K562 (cell line): ENCODE measurements at regions not wholly inside any gene's neighbourhood (a gene's known extent, or its start where the extent isn't known, plus 50 kb on each side); places are given as distances from the start of the nearest gene placed in this dataset.

Experiments used
- FOXP4 ChIP-seq: sonication (generic); formaldehyde crosslinking; IDR thresholded peaks from 2 replicates; pipeline ENCODE4 v1.8.0; 2022; ENCODE audit warnings: mild to moderate bottlenecking, missing genetic modification reagents, borderline replicate concordance
- JUND ChIP-seq, 2 experiments: IDR thresholded peaks; 2 replicates in 1 of 2; 3 replicates in 1 of 2; pipeline ENCODE4 v1.6.1; 2011; ENCODE audit warnings: borderline replicate concordance in 2 of 2, low read depth in 2 of 2, low read length in 2 of 2, improper control_type of control experiment in 1 of 2, missing biosample characterization in 1 of 2, missing genetic modification characterization in 1 of 2, missing genetic modification reagents in 1 of 2
- MCM7 ChIP-seq, 2 experiments: fragments of 450-650 bp; IDR thresholded peaks; 2 replicates each; pipeline ENCODE4 v1.6.1; 2016 to 2018
- NR0B1 ChIP-seq: fragments of 450-650 bp; IDR thresholded peaks from one replicate; pipeline ENCODE4 v1.6.1; 2018; ENCODE audit warnings: mild to moderate bottlenecking, moderate library complexity; ENCODE audit not compliant: partially characterized antibody
- SREBF1 ChIP-seq: fragments of 150-350 bp; IDR thresholded peaks from 2 replicates; pipeline ENCODE4 v1.6.1; 2014; ENCODE audit warnings: antibody characterized with exemption, low read depth, low read length, borderline replicate concordance
- TF ChIP-seq, protein P1 (sequence below): fragments of 450-650 bp; IDR thresholded peaks from 2 replicates; pipeline ENCODE4 v1.7.0; 2016; ENCODE audit warnings: borderline replicate concordance

DNA sequence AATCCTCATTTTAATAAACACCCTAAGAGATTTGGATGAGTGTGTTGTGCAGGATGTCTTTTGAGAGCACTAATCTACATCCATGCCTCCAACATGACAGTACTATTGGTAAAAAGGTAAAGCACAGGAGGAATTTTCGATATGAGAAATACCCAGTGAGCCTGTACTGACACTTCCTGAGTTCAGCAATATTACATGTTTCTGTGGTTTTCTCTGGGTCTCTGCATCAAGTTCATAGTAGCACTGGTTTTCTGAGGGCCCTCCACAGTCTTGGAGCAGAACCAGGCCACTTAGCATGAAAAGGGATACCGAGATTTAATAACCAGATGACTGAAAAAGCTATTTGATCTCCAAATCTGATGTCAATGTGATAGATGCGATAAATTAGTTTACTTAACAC, 524.1 kb downstream of the TMEM38B start (continued):
- no peak for TF ChIP-seq FOXP4 (CRISPR knock-in tag)
- TF ChIP-seq JUND (IDR thresholded peaks at IDR 0.05; ENCODE audit: borderline replicate concordance, low read depth, low read length) = no peak
- TF ChIP-seq JUND (tag; IDR thresholded peaks at IDR 0.05; ENCODE audit: borderline replicate concordance, low read depth, low read length) = no peak
- no peak for TF ChIP-seq SREBF1
- no peak for TF ChIP-seq MCM7 (IDR thresholded peaks at IDR 0.05)
- TF ChIP-seq, protein P1, sequence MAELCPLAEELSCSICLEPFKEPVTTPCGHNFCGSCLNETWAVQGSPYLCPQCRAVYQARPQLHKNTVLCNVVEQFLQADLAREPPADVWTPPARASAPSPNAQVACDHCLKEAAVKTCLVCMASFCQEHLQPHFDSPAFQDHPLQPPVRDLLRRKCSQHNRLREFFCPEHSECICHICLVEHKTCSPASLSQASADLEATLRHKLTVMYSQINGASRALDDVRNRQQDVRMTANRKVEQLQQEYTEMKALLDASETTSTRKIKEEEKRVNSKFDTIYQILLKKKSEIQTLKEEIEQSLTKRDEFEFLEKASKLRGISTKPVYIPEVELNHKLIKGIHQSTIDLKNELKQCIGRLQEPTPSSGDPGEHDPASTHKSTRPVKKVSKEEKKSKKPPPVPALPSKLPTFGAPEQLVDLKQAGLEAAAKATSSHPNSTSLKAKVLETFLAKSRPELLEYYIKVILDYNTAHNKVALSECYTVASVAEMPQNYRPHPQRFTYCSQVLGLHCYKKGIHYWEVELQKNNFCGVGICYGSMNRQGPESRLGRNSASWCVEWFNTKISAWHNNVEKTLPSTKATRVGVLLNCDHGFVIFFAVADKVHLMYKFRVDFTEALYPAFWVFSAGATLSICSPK = no peak
- TF ChIP-seq NR0B1 = no peak
